Adrenal gland (tissue), 5 donors: ENCODE measurements at regions not wholly inside any gene's neighbourhood (a gene's known extent, or its start where the extent isn't known, plus 50 kb on each side); places are given as distances from the start of the nearest gene placed in this dataset.

Experiments used
- CTCF ChIP-seq, 6 experiments: fragments of 450-650 bp in 4 of 6; fragments of 200-600 bp in 2 of 6; sonication (generic) in 1 of 6; IDR thresholded peaks; 1 replicate in 5 of 6; 2 replicates in 1 of 6; pipeline versions ENCODE4 v1.5.1 to v1.8.0; 2016 to 2021; ENCODE audit warnings: antibody characterized with exemption in 6 of 6, mild to moderate bottlenecking in 2 of 6, moderate library complexity in 1 of 6
- POLR2A ChIP-seq, 2 donors: fragments of 450-650 bp; IDR thresholded peaks; one replicate each; pipeline ENCODE4 v1.6.1; 2017; ENCODE audit warnings: antibody characterized with exemption in 2 of 2, mild to moderate bottlenecking in 2 of 2, moderate library complexity in 1 of 2
- donor health status: DM: no; HTN: no; CAD: no.

- TF ChIP-seq CTCF (IDR thresholded peaks at IDR 0.05): no peak
- no peak for TF ChIP-seq POLR2A (IDR thresholded peaks at IDR 0.05)
Measured at GRCh38 chr5:45098483-45098882, 289.7 kb downstream of the MRPS30 start.
